Transverse colon (tissue), 4 donors: ENCODE measurements at regions not wholly inside any gene's neighbourhood (a gene's known extent, or its start where the extent isn't known, plus 50 kb on each side); places are given as distances from the start of the nearest gene placed in this dataset.

Experiments
- CTCF ChIP-seq, 5 experiments: fragments of 200-600 bp in 3 of 5; fragments of 450-650 bp in 2 of 5; sonication (generic) in 3 of 5; IDR thresholded peaks; 1 replicate in 2 of 5; 2 replicates in 3 of 5; pipeline ENCODE4 v1.5.1; 2016 to 2017; ENCODE audit warnings: antibody characterized with exemption in 5 of 5, inconsistent platforms in 3 of 5, mild to moderate bottlenecking in 2 of 5, moderate library complexity in 1 of 5
- EP300 ChIP-seq: sonication (generic); formaldehyde crosslinking; IDR thresholded peaks from one replicate; pipeline ENCODE4 v1.6.1; 2017; ENCODE audit warnings: antibody characterized with exemption, low read depth
- POLR2AphosphoS5 ChIP-seq, 3 donors: sonication (generic); formaldehyde crosslinking; IDR thresholded peaks; one replicate each; pipeline ENCODE4 v1.6.1; 2016; ENCODE audit warnings: antibody characterized with exemption in 3 of 3

DNA sequence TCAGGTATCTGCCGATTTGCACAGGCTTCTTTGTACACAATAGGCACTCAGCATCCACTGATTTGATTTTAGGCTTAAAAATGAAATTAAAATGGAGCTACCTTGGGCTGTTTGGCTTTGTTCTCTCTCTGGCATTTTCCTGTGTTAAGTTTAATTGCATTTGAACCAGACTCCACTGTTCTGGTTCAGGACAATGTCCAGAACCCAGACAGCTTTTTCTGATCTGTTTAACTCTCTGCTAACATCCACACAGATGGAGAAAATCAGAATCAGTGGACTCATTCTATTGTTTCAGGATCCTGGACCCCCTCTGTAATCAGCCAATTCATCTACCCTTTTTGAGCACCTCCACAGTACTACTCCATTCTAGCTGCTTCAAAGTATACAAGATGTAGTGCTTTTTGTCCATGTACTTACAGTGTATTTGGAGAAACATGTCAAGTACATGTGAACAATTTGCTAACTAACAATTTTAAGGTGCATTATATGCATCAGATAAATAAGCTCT is 248.1 kb downstream of the PTBP2 start:
- TF ChIP-seq CTCF (IDR thresholded peaks at IDR 0.05) (no peak), POLR2AphosphoS5 (IDR thresholded peaks at IDR 0.05) (no peak), EP300 (no peak)
